Gastrocnemius medialis (tissue), 4 donors: ENCODE measurements at regions not wholly inside any gene's neighbourhood (a gene's known extent, or its start where the extent isn't known, plus 50 kb on each side); places are given as distances from the start of the nearest gene placed in this dataset.
"Not testable (repeated sequence)": the region's sequence is repeated elsewhere in the genome, so short reads cannot be mapped to it uniquely, and the experiment has no call there.

Source experiments
- ATAC-seq, 2 donors: fragments of 150-250 bp; one replicate each; pipeline ENCODE4 v1.9.1; 2016
- DNase-seq, 2 donors: peaks; one replicate each; pipeline ENCODE4 v3.0.0-alpha.2; 2019
- H3K27ac ChIP-seq, 4 donors: fragments of 200-600 bp; sonication (generic); 1 replicate in 1 of 4; 2 replicates in 3 of 4; pipeline ENCODE4 v1.5.1; 2016 to 2018; ENCODE audit warnings: mild to moderate bottlenecking in 2 of 4, moderate library complexity in 1 of 4
- H3K27me3 ChIP-seq, 3 donors: fragments of 200-600 bp; sonication (generic) in 2 of 3; 1 replicate in 1 of 3; 2 replicates in 2 of 3; pipeline versions ENCODE4 v1.5.1 to v1.6.0; 2016 to 2019; ENCODE audit warnings: mild to moderate bottlenecking in 1 of 3, moderate library complexity in 1 of 3
- H3K36me3 ChIP-seq, 2 donors: fragments of 200-600 bp; sonication (generic) in 1 of 2; one replicate each; pipeline ENCODE4 v1.5.1; 2017 to 2018
- H3K4me1 ChIP-seq, 2 donors: fragments of 200-600 bp; sonication (generic) in 1 of 2; one replicate each; pipeline ENCODE4 v1.5.1; 2016 to 2017; ENCODE audit warnings: mild to moderate bottlenecking in 2 of 2
- H3K4me3 ChIP-seq, 4 donors: fragments of 200-600 bp; sonication (generic) in 3 of 4; 1 replicate in 1 of 4; 2 replicates in 3 of 4; pipeline ENCODE4 v1.5.1; 2016 to 2019; ENCODE audit warnings: mild to moderate bottlenecking in 2 of 4
- H3K9me3 ChIP-seq, 3 donors: fragments of 200-600 bp; sonication (generic) in 2 of 3; 1 replicate in 1 of 3; 2 replicates in 2 of 3; pipeline ENCODE4 v1.5.1; 2016 to 2019
- in situ Hi-C, 4 donors: fragments of 200-750 bp; cut with MboI; loops; one replicate each; pipeline versions ENCODE4 v1.15.0 to v1.8.0; 2017; ENCODE audit warnings: low sequenced_read_pairs in 4 of 4
- intact Hi-C: fragments of 100-400 bp; cut with DNase I; formaldehyde crosslinking; loops from one replicate; pipeline ENCODE4 v1.15.1; 2023; ENCODE audit warnings: low total_unique reads

DNA sequence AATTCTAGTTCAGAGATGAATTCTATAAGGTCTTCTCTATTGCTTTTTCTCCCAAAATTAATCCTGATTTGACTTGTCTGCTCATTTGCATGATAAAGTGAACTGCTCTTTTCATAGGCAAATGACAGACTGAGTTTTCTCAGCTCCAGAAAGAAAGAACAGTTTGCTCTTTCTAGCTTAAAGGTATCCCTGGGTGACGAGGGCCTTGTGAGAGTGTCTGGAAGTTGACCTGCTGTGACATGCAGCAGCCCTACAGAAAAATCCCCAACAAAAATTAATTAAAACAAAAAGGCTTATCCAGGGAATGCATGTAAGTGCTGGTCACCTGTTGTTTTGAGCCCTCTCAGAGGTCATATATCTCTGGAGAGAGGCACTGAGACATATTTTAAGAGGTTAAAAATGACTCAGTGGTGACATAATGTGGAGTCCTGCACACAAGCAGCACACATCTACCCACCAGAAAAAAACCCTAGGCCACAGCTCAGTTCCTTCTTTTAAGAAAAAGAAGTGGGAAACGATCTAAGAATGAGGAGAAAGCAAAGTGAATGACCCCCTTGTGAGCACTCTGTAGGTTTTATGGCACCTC lies 602.8 kb downstream of the TGIF2LX start:
- ATAC-seq, H3K36me3 ChIP-seq, intact Hi-C loops, H3K4me3 ChIP-seq, in situ Hi-C loops, H3K27me3 ChIP-seq, DNase-seq, H3K27ac ChIP-seq, H3K9me3 ChIP-seq, H3K4me1 ChIP-seq: not testable (repeated sequence)
